Esophagus squamous epithelium (tissue), 5 donors: ENCODE measurements at regions not wholly inside any gene's neighbourhood (a gene's known extent, or its start where the extent isn't known, plus 50 kb on each side); places are given as distances from the start of the nearest gene placed in this dataset.
"Not testable (repeated sequence)": the region's sequence is repeated elsewhere in the genome, so short reads cannot be mapped to it uniquely, and the experiment has no call there.

Source experiments
- DNase-seq: peaks from one replicate; lab custom pipeline; 2025; lab: John Stamatoyannopoulos, UW
- H3K27ac ChIP-seq, 4 donors: fragments of 200-600 bp; sonication (generic); one replicate each; pipeline ENCODE4 v1.5.1; 2016 to 2019; ENCODE audit warnings: mild to moderate bottlenecking in 1 of 4
- H3K27me3 ChIP-seq, 4 donors: fragments of 200-600 bp; sonication (generic); 1 replicate in 3 of 4; 2 replicates in 1 of 4; pipeline versions ENCODE4 v1.5.1 to v1.6.0; 2017 to 2021; ENCODE audit warnings: antibody characterized with exemption in 1 of 4
- H3K36me3 ChIP-seq, 3 donors: fragments of 200-600 bp; sonication (generic); one replicate each; pipeline ENCODE4 v1.5.1; 2016 to 2019
- H3K4me1 ChIP-seq, 3 donors: fragments of 200-600 bp; sonication (generic); one replicate each; pipeline ENCODE4 v1.5.1; 2017 to 2019
- H3K4me3 ChIP-seq, 4 donors: fragments of 200-600 bp; sonication (generic); 1 replicate in 3 of 4; 2 replicates in 1 of 4; pipeline ENCODE4 v1.5.1; 2016 to 2019; ENCODE audit warnings: mild to moderate bottlenecking in 2 of 4, moderate library complexity in 1 of 4
- H3K9me3 ChIP-seq, 3 donors: fragments of 200-600 bp; sonication (generic); one replicate each; pipeline ENCODE4 v1.5.1; 2016 to 2019
- POLR2A ChIP-seq, 4 donors: fragments of 450-650 bp; IDR thresholded peaks; one replicate each; pipeline ENCODE4 v1.6.1; 2017; ENCODE audit warnings: antibody characterized with exemption in 4 of 4, mild to moderate bottlenecking in 4 of 4, moderate library complexity in 3 of 4
- WGBS, 2 donors: methylation state at CpG; one replicate each; pipeline ENCODE4 v1.1.5; 2018; 5-methylcytosine and 5-hydroxymethylcytosine counted together
- intact Hi-C: fragments of 100-400 bp; cut with DNase I; formaldehyde crosslinking; loops from one replicate; pipeline ENCODE4 v1.15.0; 2022
- TF ChIP-seq, protein P1 (sequence below), 6 experiments: fragments of 450-650 bp in 4 of 6; fragments of 200-600 bp in 2 of 6; sonication (generic) in 2 of 6; IDR thresholded peaks; one replicate each; pipeline ENCODE4 v1.5.1; 2016 to 2019; ENCODE audit warnings: antibody characterized with exemption in 6 of 6, mild to moderate bottlenecking in 4 of 6, moderate library complexity in 4 of 6
- donor health status: DM: yes; HTN: yes; CAD: no.

- TF ChIP-seq, protein P1, sequence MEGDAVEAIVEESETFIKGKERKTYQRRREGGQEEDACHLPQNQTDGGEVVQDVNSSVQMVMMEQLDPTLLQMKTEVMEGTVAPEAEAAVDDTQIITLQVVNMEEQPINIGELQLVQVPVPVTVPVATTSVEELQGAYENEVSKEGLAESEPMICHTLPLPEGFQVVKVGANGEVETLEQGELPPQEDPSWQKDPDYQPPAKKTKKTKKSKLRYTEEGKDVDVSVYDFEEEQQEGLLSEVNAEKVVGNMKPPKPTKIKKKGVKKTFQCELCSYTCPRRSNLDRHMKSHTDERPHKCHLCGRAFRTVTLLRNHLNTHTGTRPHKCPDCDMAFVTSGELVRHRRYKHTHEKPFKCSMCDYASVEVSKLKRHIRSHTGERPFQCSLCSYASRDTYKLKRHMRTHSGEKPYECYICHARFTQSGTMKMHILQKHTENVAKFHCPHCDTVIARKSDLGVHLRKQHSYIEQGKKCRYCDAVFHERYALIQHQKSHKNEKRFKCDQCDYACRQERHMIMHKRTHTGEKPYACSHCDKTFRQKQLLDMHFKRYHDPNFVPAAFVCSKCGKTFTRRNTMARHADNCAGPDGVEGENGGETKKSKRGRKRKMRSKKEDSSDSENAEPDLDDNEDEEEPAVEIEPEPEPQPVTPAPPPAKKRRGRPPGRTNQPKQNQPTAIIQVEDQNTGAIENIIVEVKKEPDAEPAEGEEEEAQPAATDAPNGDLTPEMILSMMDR (IDR thresholded peaks at IDR 0.05), result no peak
- TF ChIP-seq POLR2A (IDR thresholded peaks at IDR 0.05), result no peak
- WGBS, 2 donors, result 39 to 45% methylated on average over 13 of the region's 13 CpGs
- H3K9me3 ChIP-seq, result peaks cover 0 to 4% (median 0%) of the 10 kb centered on the region in 3 donors
- no peak for DNase-seq
- H3K4me3 ChIP-seq, result no peak overlapping the region
- H3K36me3 ChIP-seq, result no peaks in the 10 kb centered on the region
- no peaks in the 10 kb centered on the region for H3K4me1 ChIP-seq
- no peaks in the 10 kb centered on the region for H3K27me3 ChIP-seq
- no peak overlapping the region for H3K27ac ChIP-seq
- intact Hi-C loops, result no loop called here
Observed at GRCh38 chr14:23883684-23884540, 69.7 kb upstream of the DHRS4 start.

DNA sequence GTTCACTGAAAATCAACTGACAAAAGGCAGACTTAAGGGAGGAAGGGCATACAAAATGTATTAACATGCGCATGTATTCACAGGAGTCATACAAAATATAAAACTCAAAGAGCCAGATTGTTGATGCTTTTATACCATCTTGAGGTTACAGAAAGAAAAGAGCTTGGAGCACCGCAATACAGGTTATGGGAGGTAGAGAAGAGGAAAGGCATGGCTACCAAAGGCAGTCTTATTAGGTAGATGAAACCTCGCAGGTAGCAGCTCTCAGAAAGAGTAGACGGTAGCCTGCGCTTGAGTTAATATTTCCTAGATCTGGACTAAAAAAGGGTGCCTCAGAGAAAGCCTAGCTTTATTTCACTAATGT is 69.0 kb upstream of the DHRS4 start:
- DNase-seq, result no peak
- no peak for TF ChIP-seq POLR2A (IDR thresholded peaks at IDR 0.05)
- TF ChIP-seq, protein P1 (IDR thresholded peaks at IDR 0.05), result no peak
- no peak overlapping the region for H3K4me3 ChIP-seq
- no peaks in the 10 kb centered on the region for H3K36me3 ChIP-seq
- no peaks in the 10 kb centered on the region for H3K4me1 ChIP-seq
- intact Hi-C loops, result no loop called here
- WGBS, 2 donors, result 82 to 96% methylated on average over 5 of the region's 5 CpGs
- H3K9me3 ChIP-seq, result peaks cover 0 to 4% (median 0%) of the 10 kb centered on the region in 3 donors
- H3K27me3 ChIP-seq, result no peaks in the 10 kb centered on the region
- H3K27ac ChIP-seq, result no peak overlapping the region

DNA sequence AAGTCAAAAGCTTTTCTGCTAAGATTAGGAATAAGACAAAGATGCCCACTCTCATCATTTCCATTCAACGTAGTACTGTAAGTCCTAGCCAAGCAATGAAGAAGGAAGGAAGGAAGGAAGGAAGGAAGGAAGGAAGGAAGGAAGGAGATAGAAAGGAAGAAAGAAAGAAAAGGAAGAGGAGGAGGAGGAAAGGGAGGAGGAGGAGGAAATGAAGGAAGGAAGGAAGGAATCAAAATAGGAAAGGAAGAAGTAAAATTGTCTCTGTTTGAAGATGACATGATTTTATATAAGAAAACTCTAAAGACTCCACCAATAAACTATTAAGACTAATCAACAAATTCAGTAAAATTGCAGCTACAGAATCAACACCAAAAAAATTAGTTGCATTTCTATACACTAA is 66.0 kb upstream of the DHRS4 start:
- no peak for DNase-seq
- peaks cover 0 to 4% (median 0%) of the 10 kb centered on the region in 3 donors for H3K9me3 ChIP-seq
- no peaks in the 10 kb centered on the region for H3K36me3 ChIP-seq
- no peaks in the 10 kb centered on the region for H3K27me3 ChIP-seq
- intact Hi-C loops, result no loop called here
- WGBS, 2 donors, result 65 to 93% methylated on average over 1 of the region's 1 CpG
- TF ChIP-seq, protein P1 (IDR thresholded peaks at IDR 0.05), result no peak
- TF ChIP-seq POLR2A (IDR thresholded peaks at IDR 0.05), result no peak
- H3K4me3 ChIP-seq, result no peak overlapping the region
- no peaks in the 10 kb centered on the region for H3K4me1 ChIP-seq
- H3K27ac ChIP-seq, result no peak overlapping the region

DNA sequence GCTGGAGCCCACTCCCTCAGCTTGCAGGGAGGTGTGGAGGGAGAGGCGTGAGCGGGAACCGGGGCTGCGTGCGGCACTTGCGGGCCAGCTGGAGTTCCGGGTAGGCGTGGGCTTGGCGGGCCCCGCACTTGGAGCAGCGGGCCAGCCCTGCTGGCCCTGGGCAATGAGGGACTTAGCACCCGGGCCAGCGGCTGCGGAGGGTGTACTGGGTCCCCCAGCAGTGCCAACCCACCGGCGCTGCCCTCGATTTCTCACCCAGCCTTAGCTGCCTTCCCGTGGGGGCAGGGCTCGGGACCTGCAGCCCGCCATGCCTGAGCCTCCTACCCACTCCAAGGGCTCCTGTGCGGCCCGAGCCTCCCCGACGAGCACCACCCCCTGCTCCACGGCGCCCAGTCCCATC is 61.9 kb upstream of the DHRS4 start:
- WGBS, 2 donors, result 85% methylated on average over 4 of the region's 26 CpGs; no CpG with 5 or more reads in 1 of the 2 donors
- H3K36me3 ChIP-seq, H3K4me3 ChIP-seq, H3K9me3 ChIP-seq, H3K27me3 ChIP-seq, DNase-seq, intact Hi-C loops, H3K27ac ChIP-seq, H3K4me1 ChIP-seq: not testable (repeated sequence)

GRCh38 chr14:23892289-23892688 is 61.3 kb upstream of the DHRS4 start:
- 79 to 85% methylated on average over 2 to 3 of the region's 3 CpGs for WGBS, 2 donors
- H3K4me3 ChIP-seq, H3K9me3 ChIP-seq, H3K36me3 ChIP-seq, H3K27me3 ChIP-seq, H3K4me1 ChIP-seq, intact Hi-C loops, H3K27ac ChIP-seq, DNase-seq: not testable (repeated sequence)

DNA sequence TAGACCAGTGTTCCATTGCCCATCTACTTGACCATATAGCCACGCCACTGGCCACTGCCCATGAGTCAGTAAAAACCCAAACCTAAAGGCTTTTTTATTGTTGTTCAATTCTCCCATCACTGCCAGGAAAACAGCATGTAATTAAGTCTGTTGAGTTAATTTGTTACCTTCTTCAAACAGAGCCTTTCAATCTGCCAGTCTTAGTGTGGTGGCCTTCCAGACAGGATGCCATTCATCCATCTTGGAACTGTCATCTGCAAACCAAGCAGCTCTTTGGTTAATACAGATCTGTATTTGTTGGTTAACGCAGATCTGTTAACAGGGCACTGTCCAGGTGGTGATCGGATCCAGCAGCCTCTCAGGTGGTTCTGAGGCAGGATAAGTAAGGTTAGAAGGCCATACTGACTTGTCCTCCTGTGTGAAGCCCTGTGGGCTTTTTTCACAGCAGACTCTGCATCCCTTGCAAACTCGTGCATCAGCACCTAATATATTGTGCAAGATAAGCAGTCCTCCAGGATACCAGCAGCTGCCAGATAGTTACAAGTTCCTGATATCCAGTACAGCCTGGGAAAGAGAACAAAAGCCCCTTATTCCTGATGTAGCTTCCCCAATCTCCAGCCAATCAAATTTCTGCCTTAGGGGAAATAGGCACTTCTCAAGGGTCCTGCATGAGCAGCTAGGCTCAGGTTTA is 59.1 kb upstream of the DHRS4 start:
- TF ChIP-seq POLR2A (IDR thresholded peaks at IDR 0.05), result no peak
- TF ChIP-seq, protein P1 (IDR thresholded peaks at IDR 0.05), result no peak
- Histone ChIP-seq H3K4me1 (no peaks in the 10 kb centered on the region), H3K27me3 (no peaks in the 10 kb centered on the region), H3K4me3 (no peak overlapping the region), H3K27ac (no peak overlapping the region), H3K36me3 (no peaks in the 10 kb centered on the region), H3K9me3 (no peaks in the 10 kb centered on the region)
- intact Hi-C loops, result no loop called here
- DNase-seq, result no peak
- WGBS, 2 donors, result 52 to 53% methylated on average over 4 of the region's 4 CpGs
